Spinal cord (tissue), 9 donors: ENCODE measurements at regions not wholly inside any gene's neighbourhood (a gene's known extent, or its start where the extent isn't known, plus 50 kb on each side); places are given as distances from the start of the nearest gene placed in this dataset.

Source experiments
- DNase-seq, 6 donors: peaks; one replicate each; pipeline versions ENCODE4 v3.0.0 to v3.0.0-alpha.2; 2013 to 2015; ENCODE audit warnings: low spot score in 6 of 6, low read depth in 4 of 6
- H3K27ac ChIP-seq: one replicate; pipeline ENCODE4 v1.5.1; 2013; ENCODE audit warnings: low read depth, low read length, control low read depth
- H3K27me3 ChIP-seq: one replicate; pipeline ENCODE4 v1.6.1; 2013; ENCODE audit warnings: low read length; ENCODE audit not compliant: control insufficient read depth, insufficient read depth
- H3K36me3 ChIP-seq: one replicate; pipeline ENCODE4 v1.6.1; 2013; ENCODE audit warnings: low read length; ENCODE audit not compliant: control insufficient read depth, insufficient read depth
- H3K4me1 ChIP-seq: one replicate; pipeline ENCODE4 v1.6.1; 2013; ENCODE audit warnings: low read length; ENCODE audit not compliant: control insufficient read depth, insufficient read depth
- H3K4me3 ChIP-seq: one replicate; pipeline ENCODE4 v1.5.1; 2013; ENCODE audit warnings: low read depth, low read length, control low read depth
- H3K9me3 ChIP-seq: one replicate; pipeline ENCODE4 v1.6.1; 2013; ENCODE audit warnings: low read length; ENCODE audit not compliant: control insufficient read depth, insufficient read depth
- WGBS: methylation state at CpG from one replicate; pipeline ENCODE4 v1.1.5; 2013; ENCODE audit warnings: missing lambda C conversion rate; ENCODE audit not compliant: insufficient coverage; 5-methylcytosine and 5-hydroxymethylcytosine counted together
- donor health status: healthy.

GRCh38 chr12:83848702-83849101, 1063.9 kb downstream of the SLC6A15 start:
- H3K4me3 ChIP-seq: no peak overlapping the region
- WGBS: no CpG with 5 or more reads among the region's 1 CpG
- H3K9me3 ChIP-seq: no peaks in the 10 kb centered on the region
- H3K4me1 ChIP-seq: no peaks in the 10 kb centered on the region
- no peak overlapping the region for H3K27ac ChIP-seq
- no peak for DNase-seq
- no peaks in the 10 kb centered on the region for H3K27me3 ChIP-seq
- no peaks in the 10 kb centered on the region for H3K36me3 ChIP-seq

GRCh38 chr12:83843541-83843940, 1069.1 kb downstream of the SLC6A15 start:
- Histone ChIP-seq H3K9me3 (no peaks in the 10 kb centered on the region), H3K36me3 (no peaks in the 10 kb centered on the region), H3K27ac (no peak overlapping the region), H3K4me1 (no peaks in the 10 kb centered on the region), H3K4me3 (no peak overlapping the region), H3K27me3 (no peaks in the 10 kb centered on the region)
- WGBS: 60% methylated on average over 2 of the region's 2 CpGs
- DNase-seq: peak in 1 of 6 donors; percentile 30

DNA sequence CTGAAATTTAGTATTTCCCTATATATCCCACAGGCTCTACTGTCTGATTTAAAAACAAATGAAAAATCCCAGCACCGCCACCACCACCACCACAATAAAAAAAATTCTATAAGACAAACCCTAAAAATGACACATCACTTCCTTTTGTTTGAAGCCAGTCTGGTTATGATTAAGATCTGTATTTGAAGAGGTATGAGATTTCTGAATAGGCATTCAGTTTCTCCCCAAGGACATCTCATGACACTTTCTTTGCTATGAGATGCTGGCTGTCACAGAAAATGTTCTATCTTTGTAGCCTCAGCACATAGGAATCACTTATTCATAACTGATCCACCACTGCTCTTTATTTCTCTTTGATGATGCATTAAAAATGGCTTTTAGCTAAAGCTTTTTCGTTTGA, 1071.0 kb downstream of the SLC6A15 start:
- WGBS: no CpG with 5 or more reads among the region's 2 CpGs
- DNase-seq: peak in 1 of 6 donors; percentile 13
- no peaks in the 10 kb centered on the region for H3K36me3 ChIP-seq
- no peak overlapping the region for H3K4me3 ChIP-seq
- H3K27ac ChIP-seq: no peak overlapping the region
- H3K27me3 ChIP-seq: no peaks in the 10 kb centered on the region
- H3K9me3 ChIP-seq: no peaks in the 10 kb centered on the region
- H3K4me1 ChIP-seq: no peaks in the 10 kb centered on the region

DNA sequence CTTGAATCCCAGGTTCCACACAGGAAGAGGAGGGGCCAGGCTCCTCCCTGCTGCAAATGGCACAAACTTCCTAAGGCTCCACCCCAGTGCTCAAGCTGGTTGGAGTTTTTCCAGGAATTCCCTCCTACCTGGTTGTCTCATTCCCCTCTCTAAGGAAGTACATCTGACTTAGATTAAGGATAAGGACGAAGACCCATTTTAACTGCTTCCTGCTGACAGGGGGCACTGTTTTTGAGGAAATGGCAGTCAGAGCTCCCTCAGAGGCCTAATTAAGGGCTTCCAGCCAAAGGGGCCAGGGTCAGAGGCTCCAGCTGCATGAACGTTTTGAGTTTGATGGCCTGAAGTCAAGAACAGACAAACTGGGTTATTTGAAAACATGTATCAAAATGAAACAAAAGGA, 1084.7 kb downstream of the SLC6A15 start:
- Histone ChIP-seq H3K4me1 (peaks cover 7% of the 10 kb centered on the region), H3K9me3 (no peaks in the 10 kb centered on the region), H3K27ac (no peak overlapping the region), H3K4me3 (no peak overlapping the region), H3K27me3 (no peaks in the 10 kb centered on the region), H3K36me3 (no peaks in the 10 kb centered on the region)
- 30% methylated on average over 2 of the region's 2 CpGs for WGBS
- peak in 1 of 6 donors; percentile 45 for DNase-seq

GRCh38 chr12:83827193-83827592, 1085.4 kb downstream of the SLC6A15 start:
- 72% methylated on average over 2 of the region's 2 CpGs for WGBS
- Histone ChIP-seq H3K27me3 (no peaks in the 10 kb centered on the region), H3K36me3 (no peaks in the 10 kb centered on the region), H3K4me1 (peaks cover 7% of the 10 kb centered on the region), H3K4me3 (no peak overlapping the region), H3K9me3 (no peaks in the 10 kb centered on the region), H3K27ac (peak overlapping the region; percentile 75)
- DNase-seq: peak in 1 of 6 donors; percentile 15

- Histone ChIP-seq H3K4me1 (peaks cover 7% of the 10 kb centered on the region), H3K27ac (no peak overlapping the region), H3K27me3 (no peaks in the 10 kb centered on the region), H3K4me3 (no peak overlapping the region), H3K9me3 (no peaks in the 10 kb centered on the region), H3K36me3 (no peaks in the 10 kb centered on the region)
- DNase-seq: no peak
These were observed 1086.5 kb downstream of the SLC6A15 start for GRCh38 chr12:83826112-83826511.

- no peaks in the 10 kb centered on the region for H3K9me3 ChIP-seq
- H3K36me3 ChIP-seq: no peaks in the 10 kb centered on the region
- no peak overlapping the region for H3K4me3 ChIP-seq
- no peaks in the 10 kb centered on the region for H3K27me3 ChIP-seq
- no peak for DNase-seq
- H3K27ac ChIP-seq: no peak overlapping the region
- WGBS: 80% methylated on average over 7 of the region's 8 CpGs
- peaks cover 7% of the 10 kb centered on the region for H3K4me1 ChIP-seq
These were observed 1089.1 kb downstream of the SLC6A15 start for GRCh38 chr12:83823386-83824045.

GRCh38 chr12:83821967-83822366, 1090.6 kb downstream of the SLC6A15 start:
- DNase-seq: no peak
- no peak overlapping the region for H3K4me3 ChIP-seq
- WGBS: 71% methylated on average over 1 of the region's 1 CpG
- H3K9me3 ChIP-seq: no peaks in the 10 kb centered on the region
- peaks cover 2% of the 10 kb centered on the region for H3K4me1 ChIP-seq
- no peaks in the 10 kb centered on the region for H3K36me3 ChIP-seq
- H3K27me3 ChIP-seq: no peaks in the 10 kb centered on the region
- no peak overlapping the region for H3K27ac ChIP-seq

DNA sequence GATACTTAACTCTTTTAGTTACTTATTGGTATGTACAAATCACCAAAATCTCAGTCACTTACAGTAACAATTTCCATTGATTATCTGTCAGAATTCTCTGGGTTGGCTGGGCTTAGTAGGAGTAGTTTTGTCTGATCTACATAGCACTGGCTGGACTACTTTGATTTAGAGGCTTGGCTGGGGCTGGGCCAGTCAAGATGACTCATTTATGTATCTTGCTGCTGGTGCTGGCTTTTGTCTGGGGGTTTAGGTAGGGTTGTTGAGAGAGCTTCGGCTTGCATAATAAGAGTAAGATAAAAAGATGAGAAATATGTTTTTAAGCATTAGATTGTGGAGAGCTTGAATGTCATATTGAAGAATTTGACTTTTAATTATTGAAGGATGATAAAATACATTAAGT, 1093.7 kb downstream of the SLC6A15 start:
- no CpG with 5 or more reads among the region's 1 CpG for WGBS
- DNase-seq: no peak

DNA sequence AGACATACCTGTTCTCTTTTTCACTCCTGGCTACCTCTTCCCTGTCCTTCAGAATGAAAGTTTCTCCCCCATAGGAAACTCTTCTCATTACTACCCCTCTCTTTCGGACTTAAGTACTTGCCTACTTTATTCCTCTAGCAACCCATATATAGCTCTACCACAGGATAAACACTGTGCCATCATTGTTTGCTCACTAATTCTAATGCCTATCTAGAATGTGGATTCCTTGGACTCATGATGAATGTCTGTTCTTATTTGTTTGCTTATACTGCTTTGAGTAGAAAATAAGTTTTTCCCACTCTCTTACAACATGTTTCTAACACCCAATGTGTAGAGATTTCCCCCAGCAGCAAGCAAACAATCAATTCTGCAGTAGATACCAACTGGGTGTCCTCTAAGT, 1094.9 kb downstream of the SLC6A15 start:
- WGBS: 89% methylated on average over 1 of the region's 1 CpG
- H3K4me3 ChIP-seq: no peak overlapping the region
- H3K9me3 ChIP-seq: no peaks in the 10 kb centered on the region
- no peak overlapping the region for H3K27ac ChIP-seq
- no peaks in the 10 kb centered on the region for H3K4me1 ChIP-seq
- no peaks in the 10 kb centered on the region for H3K27me3 ChIP-seq
- no peaks in the 10 kb centered on the region for H3K36me3 ChIP-seq
- no peak for DNase-seq

More for the DNA sequence above, 1093.7 kb downstream of the SLC6A15 start:
- no peaks in the 10 kb centered on the region for H3K9me3 ChIP-seq
- no peak overlapping the region for H3K4me3 ChIP-seq
- no peaks in the 10 kb centered on the region for H3K4me1 ChIP-seq
- H3K27ac ChIP-seq: no peak overlapping the region
- no peaks in the 10 kb centered on the region for H3K27me3 ChIP-seq
- H3K36me3 ChIP-seq: no peaks in the 10 kb centered on the region
